ENCODE measurements at regions not wholly inside any gene's neighbourhood (a gene's known extent, or its start where the extent isn't known, plus 50 kb on each side); places are given as distances from the start of the nearest gene placed in this dataset.
"Not testable (repeated sequence)": the region's sequence is repeated elsewhere in the genome, so short reads cannot be mapped to it uniquely, and the experiment has no call there.

GRCh38 chr1:29607236-29607635, 370.9 kb downstream of the PTPRU start:
- Histone ChIP-seq H3K9me2 (ENCODE audit: insufficient read depth) (no peaks in the 10 kb centered on the region), H3K36me3 (ENCODE audit: control insufficient read depth in 1 of 2, insufficient read depth in 2 of 2, low read length in 2 of 2) (no peaks in the 10 kb centered on the region), H3K4me1 (ENCODE audit: control insufficient read depth in 1 of 2, insufficient read depth in 2 of 2, low read length in 2 of 2) (no peaks in the 10 kb centered on the region), H3K9me3 (ENCODE audit: control insufficient read depth in 1 of 2, insufficient read depth in 1 of 2, low read depth in 1 of 2, low read length in 2 of 2) (peaks cover 0 to 8% of the 10 kb centered on the region in 2 experiments; a peak in 1 of 4 replicates), H3K4me2 (ENCODE audit: low read length) (no peak overlapping the region), H3K79me2 (ENCODE audit: insufficient read depth, low read length) (no peaks in the 10 kb centered on the region), H4K20me1 (ENCODE audit: insufficient read depth) (no peaks in the 10 kb centered on the region), H3K9ac (ENCODE audit: low read length) (no peak overlapping the region), H3K4me3 (replicated peaks in 1 of 2; ENCODE audit: low read depth in 1 of 2, low read length in 2 of 2) (no peak overlapping the region), H3K27me3 (ENCODE audit: insufficient read depth, low read length) (no peaks in the 10 kb centered on the region), H3K27ac (ENCODE audit: low read depth, low read length) (no peak overlapping the region), H2AFZ (ENCODE audit: low read depth, low read length, poor library complexity, severe bottlenecking) (no peak overlapping the region)
- no peak for TF ChIP-seq SIN3A (IDR thresholded peaks at IDR 0.05; ENCODE audit: low read depth)
- no peak for TF ChIP-seq POLR2AphosphoS5 (IDR thresholded peaks at IDR 0.05; ENCODE audit: low read depth, low read length)
- no peak for TF ChIP-seq ZNF274 (IDR thresholded peaks at IDR 0.05; ENCODE audit: low read depth, low read length)
- TF ChIP-seq ATF3 (IDR thresholded peaks at IDR 0.05): no peak
- DNase-seq (ENCODE audit: low read depth, low spot score): peak; percentile 15
- BruUV-seq (replicated peaks): no TSS peak
- RAD21 ChIA-PET (ENCODE audit: low non-redundant PET in 1 of 2, low total read pairs in 2 of 2, uncharacterized antibody in 2 of 2, unreplicated experiment in 2 of 2): no interaction called here
- intact Hi-C loops (cut with micrococcal nuclease): no loop called here
- POLR2A ChIA-PET: no interaction called here
- no peak for ATAC-seq
- CTCF ChIA-PET: no interaction called here

- H4K20me1 ChIP-seq (ENCODE audit: insufficient read depth); H2AFZ ChIP-seq (ENCODE audit: low read depth, low read length, poor library complexity, severe bottlenecking); ATAC-seq; H3K9me3 ChIP-seq (ENCODE audit: control insufficient read depth in 1 of 2, insufficient read depth in 1 of 2, low read depth in 1 of 2, low read length in 2 of 2); H3K4me3 ChIP-seq (replicated peaks in 1 of 2; ENCODE audit: low read depth in 1 of 2, low read length in 2 of 2); H3K9me2 ChIP-seq (ENCODE audit: insufficient read depth); POLR2A ChIA-PET; H3K36me3 ChIP-seq (ENCODE audit: control insufficient read depth in 1 of 2, insufficient read depth in 2 of 2, low read length in 2 of 2); H3K4me2 ChIP-seq (ENCODE audit: low read length); CTCF ChIA-PET; RAD21 ChIA-PET (ENCODE audit: low non-redundant PET in 1 of 2, low total read pairs in 2 of 2, uncharacterized antibody in 2 of 2, unreplicated experiment in 2 of 2); H3K9ac ChIP-seq (ENCODE audit: low read length); H3K79me2 ChIP-seq (ENCODE audit: insufficient read depth, low read length); DNase-seq (ENCODE audit: low read depth, low spot score); intact Hi-C loops (cut with micrococcal nuclease); H3K27ac ChIP-seq (ENCODE audit: low read depth, low read length); BruUV-seq (replicated peaks); H3K4me1 ChIP-seq (ENCODE audit: control insufficient read depth in 1 of 2, insufficient read depth in 2 of 2, low read length in 2 of 2); H3K27me3 ChIP-seq (ENCODE audit: insufficient read depth, low read length): not testable (repeated sequence)
These were observed 368.5 kb downstream of the PTPRU start for GRCh38 chr1:29604796-29605195.

Measured in HCT116 (cell line).